CD4-positive, alpha-beta T cell treated with Interleukin-2 at 100 ng/mL for 4 hours (primary cell): ENCODE measurements at regions not wholly inside any gene's neighbourhood (a gene's known extent, or its start where the extent isn't known, plus 50 kb on each side); places are given as distances from the start of the nearest gene placed in this dataset.

Experiments
- DNase-seq: peaks from one replicate; pipeline ENCODE4 v3.0.0-alpha.2; 2020; ENCODE audit warnings: low spot score

- DNase-seq, result no peak
Measured at GRCh38 chr9:13552606-13553215, 273.2 kb upstream of the MPDZ start.

- DNase-seq, result no peak
Measured at GRCh38 chr9:13550519-13550918, 271.0 kb upstream of the MPDZ start.

DNA sequence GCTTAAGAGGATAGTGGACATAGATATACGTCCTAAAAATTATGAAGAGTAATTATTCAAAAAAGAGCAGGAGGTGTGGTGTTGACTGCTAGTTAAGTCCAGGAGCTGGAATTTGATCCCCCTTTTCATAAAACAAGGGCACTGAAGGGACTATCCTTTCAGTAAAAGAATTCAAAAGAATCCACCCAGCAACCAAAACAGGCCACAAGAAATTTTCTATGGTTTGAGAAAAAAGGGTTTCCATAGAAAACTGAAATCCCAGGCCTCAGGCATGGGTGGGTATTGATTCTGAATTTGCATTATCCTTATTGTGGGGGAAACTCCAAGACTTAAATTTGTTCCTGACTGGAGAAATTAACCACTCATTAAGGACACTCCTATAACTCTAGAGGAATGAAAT, 269.0 kb upstream of the MPDZ start:
- DNase-seq, result no peak

DNA sequence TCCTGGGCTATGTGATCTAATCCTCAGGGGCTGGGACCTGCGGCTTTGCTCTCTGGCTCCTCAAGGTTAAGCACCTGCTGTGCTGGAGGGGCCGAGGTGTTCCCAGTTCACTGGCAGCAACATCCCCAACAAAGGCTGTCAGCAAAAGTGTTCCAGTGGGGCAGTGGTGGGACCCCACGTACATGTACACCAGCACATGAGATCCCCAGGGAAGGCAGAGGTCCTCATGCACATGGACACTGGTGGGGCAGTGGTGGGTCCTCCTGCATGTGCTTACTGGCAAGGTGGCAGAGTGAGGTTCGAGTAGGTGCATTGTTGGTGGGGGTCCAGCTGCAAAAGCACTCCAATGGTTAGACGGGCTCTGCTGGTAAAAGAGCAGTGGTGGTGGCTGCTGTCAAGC, 255.6 kb upstream of the MPDZ start:
- no peak for DNase-seq

DNA sequence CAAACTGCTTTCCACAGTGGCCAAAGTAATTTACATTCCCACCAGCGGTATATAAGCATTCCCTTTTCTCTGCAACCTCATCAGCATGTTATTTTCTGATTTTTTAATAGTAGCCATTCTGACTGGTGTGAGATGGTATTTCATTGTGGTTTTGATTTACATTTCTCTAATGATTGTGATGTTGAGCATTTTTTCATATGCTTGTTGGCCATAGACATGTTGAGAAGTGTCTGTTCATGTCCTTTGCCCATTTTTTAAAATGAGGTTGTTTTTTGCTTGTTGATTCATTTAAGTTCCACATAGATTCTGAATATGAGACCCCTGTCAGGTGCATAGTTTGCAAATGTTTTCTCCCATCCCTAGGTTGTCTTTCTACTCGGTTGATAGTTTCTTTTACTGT, 254.5 kb upstream of the MPDZ start:
- DNase-seq, result no peak

GRCh38 chr9:13532407-13532806, 252.9 kb upstream of the MPDZ start:
- DNase-seq, result no peak

GRCh38 chr9:13529321-13530104, 250.0 kb upstream of the MPDZ start:
- DNase-seq, result no peak

- no peak for DNase-seq
Measured at GRCh38 chr9:13524245-13524644, 244.8 kb upstream of the MPDZ start.

GRCh38 chr9:13520069-13520468, 240.6 kb upstream of the MPDZ start:
- no peak for DNase-seq

- no peak for DNase-seq
Measured at GRCh38 chr9:13513716-13514444, 234.4 kb upstream of the MPDZ start.

- DNase-seq, result no peak
Measured at GRCh38 chr9:13513286-13513685, 233.8 kb upstream of the MPDZ start.

GRCh38 chr9:13508681-13509080, 229.2 kb upstream of the MPDZ start:
- no peak for DNase-seq

DNA sequence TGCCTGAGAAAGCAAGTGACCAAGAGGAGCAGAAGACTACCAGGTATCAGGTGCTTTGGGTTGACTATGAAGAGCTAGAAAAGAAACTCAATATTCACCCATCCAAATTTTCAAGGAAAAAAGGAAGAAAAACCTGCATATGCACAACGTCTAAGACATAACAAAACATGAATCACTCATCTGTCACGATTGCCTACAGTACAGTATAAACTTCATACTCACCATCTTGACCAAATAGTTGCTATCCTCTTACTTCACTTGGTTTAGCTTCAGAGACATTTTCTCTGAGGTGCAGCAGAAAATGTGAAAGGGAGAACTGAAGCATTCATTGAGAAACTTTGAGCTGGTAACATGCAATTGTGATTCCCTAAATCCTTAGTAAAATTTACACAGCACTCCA, 228.6 kb upstream of the MPDZ start:
- DNase-seq, result no peak

DNA sequence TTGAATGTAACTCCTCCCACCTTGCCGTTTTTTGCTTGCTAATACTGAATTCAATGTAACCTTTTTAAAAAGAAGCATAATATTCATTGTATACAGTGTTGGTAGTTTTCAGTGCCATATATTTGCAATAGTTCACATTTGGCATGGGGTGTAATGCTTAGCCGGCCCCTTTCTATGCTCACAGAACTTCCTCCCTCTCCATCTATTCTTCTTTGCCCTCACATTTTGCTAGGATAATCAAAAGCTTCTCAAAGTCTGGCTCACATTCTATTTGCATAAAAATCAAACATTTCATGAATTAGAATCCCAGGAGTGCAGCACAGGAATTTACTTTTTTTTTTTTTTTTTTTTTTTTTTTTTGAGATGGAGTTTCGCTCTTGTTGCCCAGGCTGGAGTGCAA, 226.3 kb upstream of the MPDZ start:
- DNase-seq, result no peak

- no peak for DNase-seq
Measured at GRCh38 chr9:13503599-13503998, 224.1 kb upstream of the MPDZ start.

GRCh38 chr9:13502484-13502883, 223.0 kb upstream of the MPDZ start:
- no peak for DNase-seq

DNA sequence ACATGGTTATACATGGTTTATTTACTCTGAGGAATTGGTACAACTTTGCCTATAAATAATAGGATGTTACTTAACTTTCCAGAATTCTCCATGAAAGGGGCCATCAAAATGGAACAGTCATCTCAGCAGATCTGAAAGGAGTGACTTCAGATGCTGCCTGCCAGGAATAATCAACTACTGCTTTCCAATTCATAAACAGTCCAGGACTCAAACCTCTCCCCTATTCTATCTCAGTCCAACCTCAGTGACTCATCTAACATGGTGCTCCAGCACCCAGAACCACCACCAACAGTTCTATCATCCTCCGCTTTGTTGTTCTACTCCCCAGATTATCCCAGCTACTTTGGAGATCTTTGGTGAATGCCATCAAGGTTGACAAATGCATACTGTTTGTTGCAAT, 221.5 kb upstream of the MPDZ start:
- DNase-seq, result no peak

GRCh38 chr9:13500034-13500433, 220.5 kb upstream of the MPDZ start:
- DNase-seq, result no peak

DNA sequence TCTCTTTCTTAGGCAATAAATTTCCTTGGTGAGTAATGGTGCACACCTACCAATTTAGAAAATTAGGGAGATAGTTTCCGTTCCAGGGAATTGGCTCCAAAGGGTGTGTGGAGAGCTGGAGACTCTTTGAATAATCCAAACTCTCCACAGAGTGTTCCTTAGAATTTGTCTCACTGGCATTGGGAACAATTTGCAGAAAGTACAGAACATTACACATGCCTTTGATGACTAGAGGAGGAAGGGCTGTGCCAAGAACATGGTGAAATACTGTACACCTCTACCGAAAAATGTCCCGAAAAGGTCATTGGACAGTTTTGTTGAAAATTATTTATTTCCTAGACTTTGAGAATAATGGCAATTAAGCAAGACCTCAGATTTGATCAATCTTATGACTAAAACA, 214.2 kb upstream of the MPDZ start:
- no peak for DNase-seq

GRCh38 chr9:13491493-13492424, 212.3 kb upstream of the MPDZ start:
- DNase-seq, result no peak

DNA sequence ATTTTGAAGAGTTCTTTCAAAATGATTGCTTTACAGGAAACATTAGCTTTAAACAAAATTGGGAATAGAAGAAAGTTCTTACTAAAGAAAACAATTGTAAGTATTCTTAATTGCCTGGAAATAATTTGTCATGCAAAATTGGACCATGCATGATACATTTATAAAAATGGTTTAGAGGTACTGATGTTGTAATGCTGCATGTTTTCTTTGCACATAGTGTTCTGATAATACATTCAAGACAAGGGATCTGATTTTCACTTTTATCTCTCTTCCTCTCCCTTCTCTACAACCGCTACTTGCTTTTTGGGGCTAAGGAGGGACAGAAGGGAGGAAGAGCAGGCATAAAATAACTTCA, 211.6 kb upstream of the MPDZ start:
- DNase-seq, result no peak

- DNase-seq, result no peak
Measured at GRCh38 chr9:13487936-13488335, 208.4 kb upstream of the MPDZ start.
